ENCODE measurements at regions not wholly inside any gene's neighbourhood (a gene's known extent, or its start where the extent isn't known, plus 50 kb on each side); places are given as distances from the start of the nearest gene placed in this dataset.

- no peak overlapping the region for H3K4me3 ChIP-seq (ENCODE audit: extremely low read depth, insufficient read depth, low read length, poor library complexity, severe bottlenecking)
- no peaks in the 10 kb centered on the region for H3K4me1 ChIP-seq (ENCODE audit: control insufficient read depth, insufficient read depth, low read length, poor library complexity, severe bottlenecking)
- H3K36me3 ChIP-seq (ENCODE audit: control insufficient read depth, insufficient read depth, low read length): no peaks in the 10 kb centered on the region
- WGBS, 2 experiments (ENCODE audit: insufficient coverage in 2 of 2): no CpG with 5 or more reads among the region's 2 CpGs
- no peak overlapping the region for H3K27ac ChIP-seq (ENCODE audit: low read depth, low read length, severe bottlenecking)
- peaks cover 17% of the 10 kb centered on the region for H3K9me3 ChIP-seq (ENCODE audit: control insufficient read depth, low read length)
Measured at GRCh38 chr1:239221656-239222055, 164.7 kb upstream of the CHRM3 start.

GRCh38 chr1:239219679-239220078 is 166.7 kb upstream of the CHRM3 start:
- H3K9me3 ChIP-seq (ENCODE audit: control insufficient read depth, low read length): peaks cover 17% of the 10 kb centered on the region

GRCh38 chr1:239218301-239218700 is 168.1 kb upstream of the CHRM3 start:
- no peak overlapping the region for H3K4me3 ChIP-seq (ENCODE audit: extremely low read depth, insufficient read depth, low read length, poor library complexity, severe bottlenecking)
- H3K4me1 ChIP-seq (ENCODE audit: control insufficient read depth, insufficient read depth, low read length, poor library complexity, severe bottlenecking): no peaks in the 10 kb centered on the region
- peaks cover 15% of the 10 kb centered on the region for H3K9me3 ChIP-seq (ENCODE audit: control insufficient read depth, low read length)
- H3K36me3 ChIP-seq (ENCODE audit: control insufficient read depth, insufficient read depth, low read length): no peaks in the 10 kb centered on the region
- WGBS, 2 experiments (ENCODE audit: insufficient coverage in 2 of 2): 100% methylated on average over 1 of the region's 1 CpG; no CpG with 5 or more reads in 1 of the 2 experiments
- no peak overlapping the region for H3K27ac ChIP-seq (ENCODE audit: low read depth, low read length, severe bottlenecking)

More at GRCh38 chr1:239219679-239220078, 166.7 kb upstream of the CHRM3 start:
- no peak overlapping the region for H3K4me3 ChIP-seq (ENCODE audit: extremely low read depth, insufficient read depth, low read length, poor library complexity, severe bottlenecking)
- no peaks in the 10 kb centered on the region for H3K36me3 ChIP-seq (ENCODE audit: control insufficient read depth, insufficient read depth, low read length)
- WGBS, 2 experiments (ENCODE audit: insufficient coverage in 2 of 2): no CpG with 5 or more reads among the region's 2 CpGs
- H3K4me1 ChIP-seq (ENCODE audit: control insufficient read depth, insufficient read depth, low read length, poor library complexity, severe bottlenecking): no peaks in the 10 kb centered on the region
- H3K27ac ChIP-seq (ENCODE audit: low read depth, low read length, severe bottlenecking): no peak overlapping the region

GRCh38 chr1:239212811-239213220 is 173.6 kb upstream of the CHRM3 start:
- Histone ChIP-seq H3K4me1 (ENCODE audit: control insufficient read depth, insufficient read depth, low read length, poor library complexity, severe bottlenecking) (no peaks in the 10 kb centered on the region), H3K4me3 (ENCODE audit: extremely low read depth, insufficient read depth, low read length, poor library complexity, severe bottlenecking) (no peak overlapping the region), H3K9me3 (ENCODE audit: control insufficient read depth, low read length) (no peaks in the 10 kb centered on the region), H3K36me3 (ENCODE audit: control insufficient read depth, insufficient read depth, low read length) (no peaks in the 10 kb centered on the region), H3K27ac (ENCODE audit: low read depth, low read length, severe bottlenecking) (no peak overlapping the region)
- 93 to 95% methylated on average over 10 of the region's 10 CpGs for WGBS, 2 experiments (ENCODE audit: insufficient coverage in 2 of 2)

GRCh38 chr1:239209591-239209990 is 176.8 kb upstream of the CHRM3 start:
- no peaks in the 10 kb centered on the region for H3K9me3 ChIP-seq (ENCODE audit: control insufficient read depth, low read length)
- WGBS, 2 experiments (ENCODE audit: insufficient coverage in 2 of 2): no CpG with 5 or more reads among the region's 1 CpG
- H3K27ac ChIP-seq (ENCODE audit: low read depth, low read length, severe bottlenecking): no peak overlapping the region
- H3K4me3 ChIP-seq (ENCODE audit: extremely low read depth, insufficient read depth, low read length, poor library complexity, severe bottlenecking): no peak overlapping the region
- H3K4me1 ChIP-seq (ENCODE audit: control insufficient read depth, insufficient read depth, low read length, poor library complexity, severe bottlenecking): no peaks in the 10 kb centered on the region
- no peaks in the 10 kb centered on the region for H3K36me3 ChIP-seq (ENCODE audit: control insufficient read depth, insufficient read depth, low read length)

- 86 to 100% methylated on average over 1 to 2 of the region's 2 CpGs for WGBS, 2 experiments (ENCODE audit: insufficient coverage in 2 of 2)
- Histone ChIP-seq H3K27ac (ENCODE audit: low read depth, low read length, severe bottlenecking) (no peak overlapping the region), H3K4me1 (ENCODE audit: control insufficient read depth, insufficient read depth, low read length, poor library complexity, severe bottlenecking) (no peaks in the 10 kb centered on the region), H3K9me3 (ENCODE audit: control insufficient read depth, low read length) (no peaks in the 10 kb centered on the region), H3K36me3 (ENCODE audit: control insufficient read depth, insufficient read depth, low read length) (no peaks in the 10 kb centered on the region), H3K4me3 (ENCODE audit: extremely low read depth, insufficient read depth, low read length, poor library complexity, severe bottlenecking) (no peak overlapping the region)
Measured at GRCh38 chr1:239204401-239204800, 182.0 kb upstream of the CHRM3 start.

GRCh38 chr1:239197871-239198270 is 188.5 kb upstream of the CHRM3 start:
- Histone ChIP-seq H3K36me3 (ENCODE audit: control insufficient read depth, insufficient read depth, low read length) (no peaks in the 10 kb centered on the region), H3K4me1 (ENCODE audit: control insufficient read depth, insufficient read depth, low read length, poor library complexity, severe bottlenecking) (no peaks in the 10 kb centered on the region), H3K27ac (ENCODE audit: low read depth, low read length, severe bottlenecking) (no peak overlapping the region), H3K9me3 (ENCODE audit: control insufficient read depth, low read length) (no peaks in the 10 kb centered on the region), H3K4me3 (ENCODE audit: extremely low read depth, insufficient read depth, low read length, poor library complexity, severe bottlenecking) (no peak overlapping the region)
- 100% methylated on average over 1 of the region's 4 CpGs for WGBS, 2 experiments (ENCODE audit: insufficient coverage in 2 of 2)

- Histone ChIP-seq H3K36me3 (ENCODE audit: control insufficient read depth, insufficient read depth, low read length) (no peaks in the 10 kb centered on the region), H3K4me1 (ENCODE audit: control insufficient read depth, insufficient read depth, low read length, poor library complexity, severe bottlenecking) (no peaks in the 10 kb centered on the region), H3K27ac (ENCODE audit: low read depth, low read length, severe bottlenecking) (no peak overlapping the region), H3K4me3 (ENCODE audit: extremely low read depth, insufficient read depth, low read length, poor library complexity, severe bottlenecking) (no peak overlapping the region), H3K9me3 (ENCODE audit: control insufficient read depth, low read length) (no peaks in the 10 kb centered on the region)
- WGBS, 2 experiments (ENCODE audit: insufficient coverage in 2 of 2): 78 to 100% methylated on average over 1 to 3 of the region's 4 CpGs
Measured at GRCh38 chr1:239189998-239190512, 196.3 kb upstream of the CHRM3 start.

GRCh38 chr1:239186487-239186886 is 199.9 kb upstream of the CHRM3 start:
- Histone ChIP-seq H3K9me3 (ENCODE audit: control insufficient read depth, low read length) (no peaks in the 10 kb centered on the region), H3K4me3 (ENCODE audit: extremely low read depth, insufficient read depth, low read length, poor library complexity, severe bottlenecking) (no peak overlapping the region), H3K36me3 (ENCODE audit: control insufficient read depth, insufficient read depth, low read length) (no peaks in the 10 kb centered on the region), H3K4me1 (ENCODE audit: control insufficient read depth, insufficient read depth, low read length, poor library complexity, severe bottlenecking) (no peaks in the 10 kb centered on the region), H3K27ac (ENCODE audit: low read depth, low read length, severe bottlenecking) (no peak overlapping the region)
- WGBS, 2 experiments (ENCODE audit: insufficient coverage in 2 of 2): no CpG with 5 or more reads among the region's 1 CpG

- no peaks in the 10 kb centered on the region for H3K9me3 ChIP-seq (ENCODE audit: control insufficient read depth, low read length)
- WGBS, 2 experiments (ENCODE audit: insufficient coverage in 2 of 2): no CpG with 5 or more reads among the region's 1 CpG
- H3K36me3 ChIP-seq (ENCODE audit: control insufficient read depth, insufficient read depth, low read length): no peaks in the 10 kb centered on the region
- H3K4me3 ChIP-seq (ENCODE audit: extremely low read depth, insufficient read depth, low read length, poor library complexity, severe bottlenecking): no peak overlapping the region
- no peaks in the 10 kb centered on the region for H3K4me1 ChIP-seq (ENCODE audit: control insufficient read depth, insufficient read depth, low read length, poor library complexity, severe bottlenecking)
- H3K27ac ChIP-seq (ENCODE audit: low read depth, low read length, severe bottlenecking): no peak overlapping the region
Measured at GRCh38 chr1:239185245-239185619, 201.1 kb upstream of the CHRM3 start.

GRCh38 chr1:239184561-239185244 is 201.7 kb upstream of the CHRM3 start:
- H3K4me3 ChIP-seq (ENCODE audit: extremely low read depth, insufficient read depth, low read length, poor library complexity, severe bottlenecking): no peak overlapping the region
- no peaks in the 10 kb centered on the region for H3K36me3 ChIP-seq (ENCODE audit: control insufficient read depth, insufficient read depth, low read length)
- no peaks in the 10 kb centered on the region for H3K4me1 ChIP-seq (ENCODE audit: control insufficient read depth, insufficient read depth, low read length, poor library complexity, severe bottlenecking)
- no peaks in the 10 kb centered on the region for H3K9me3 ChIP-seq (ENCODE audit: control insufficient read depth, low read length)
- H3K27ac ChIP-seq (ENCODE audit: low read depth, low read length, severe bottlenecking): no peak overlapping the region
